ENCODE measurements at regions not wholly inside any gene's neighbourhood (a gene's known extent, or its start where the extent isn't known, plus 50 kb on each side); places are given as distances from the start of the nearest gene placed in this dataset.

GRCh38 chr1:101508913-101509312 lies 272.1 kb downstream of the S1PR1 start:
- no peaks in the 10 kb centered on the region for H3K36me3 ChIP-seq
- no peaks in the 10 kb centered on the region for H3K27me3 ChIP-seq
- no peak overlapping the region for H3K4me3 ChIP-seq
- intact Hi-C loops (cut with DNase I; ENCODE audit: low total_unique reads), result no loop called here
- TF ChIP-seq, protein P1, sequence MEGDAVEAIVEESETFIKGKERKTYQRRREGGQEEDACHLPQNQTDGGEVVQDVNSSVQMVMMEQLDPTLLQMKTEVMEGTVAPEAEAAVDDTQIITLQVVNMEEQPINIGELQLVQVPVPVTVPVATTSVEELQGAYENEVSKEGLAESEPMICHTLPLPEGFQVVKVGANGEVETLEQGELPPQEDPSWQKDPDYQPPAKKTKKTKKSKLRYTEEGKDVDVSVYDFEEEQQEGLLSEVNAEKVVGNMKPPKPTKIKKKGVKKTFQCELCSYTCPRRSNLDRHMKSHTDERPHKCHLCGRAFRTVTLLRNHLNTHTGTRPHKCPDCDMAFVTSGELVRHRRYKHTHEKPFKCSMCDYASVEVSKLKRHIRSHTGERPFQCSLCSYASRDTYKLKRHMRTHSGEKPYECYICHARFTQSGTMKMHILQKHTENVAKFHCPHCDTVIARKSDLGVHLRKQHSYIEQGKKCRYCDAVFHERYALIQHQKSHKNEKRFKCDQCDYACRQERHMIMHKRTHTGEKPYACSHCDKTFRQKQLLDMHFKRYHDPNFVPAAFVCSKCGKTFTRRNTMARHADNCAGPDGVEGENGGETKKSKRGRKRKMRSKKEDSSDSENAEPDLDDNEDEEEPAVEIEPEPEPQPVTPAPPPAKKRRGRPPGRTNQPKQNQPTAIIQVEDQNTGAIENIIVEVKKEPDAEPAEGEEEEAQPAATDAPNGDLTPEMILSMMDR (IDR thresholded peaks at IDR 0.05), result no peak
- H3K27ac ChIP-seq, result no peak overlapping the region
- no peaks in the 10 kb centered on the region for H3K9me3 ChIP-seq
- no peaks in the 10 kb centered on the region for H3K4me1 ChIP-seq
- DNase-seq, result no peak

DNA sequence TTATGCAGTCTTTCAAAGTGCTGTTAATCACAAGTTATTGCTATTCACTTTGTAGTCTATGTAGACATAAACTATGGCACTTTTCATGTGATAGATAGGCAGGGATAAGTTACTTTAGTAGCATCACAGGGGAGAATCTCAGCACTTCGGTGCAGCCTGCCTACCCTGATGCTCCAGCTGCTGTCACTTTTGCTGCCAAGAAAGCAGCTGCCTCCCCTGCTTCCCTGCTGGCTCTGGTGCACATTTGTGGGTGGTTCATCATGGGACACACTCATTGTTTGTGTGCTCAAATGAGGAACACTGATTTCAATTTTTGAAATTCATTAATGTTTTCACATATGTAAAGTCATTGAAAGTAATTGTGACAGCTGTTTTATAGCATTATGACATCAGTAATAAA lies 272.6 kb downstream of the S1PR1 start:
- TF ChIP-seq, protein P1 (IDR thresholded peaks at IDR 0.05), result no peak
- Histone ChIP-seq H3K36me3 (no peaks in the 10 kb centered on the region), H3K27me3 (no peaks in the 10 kb centered on the region), H3K4me1 (no peaks in the 10 kb centered on the region), H3K27ac (no peak overlapping the region), H3K9me3 (no peaks in the 10 kb centered on the region), H3K4me3 (no peak overlapping the region)
- intact Hi-C loops (cut with DNase I; ENCODE audit: low total_unique reads), result no loop called here
- no peak for DNase-seq

DNA sequence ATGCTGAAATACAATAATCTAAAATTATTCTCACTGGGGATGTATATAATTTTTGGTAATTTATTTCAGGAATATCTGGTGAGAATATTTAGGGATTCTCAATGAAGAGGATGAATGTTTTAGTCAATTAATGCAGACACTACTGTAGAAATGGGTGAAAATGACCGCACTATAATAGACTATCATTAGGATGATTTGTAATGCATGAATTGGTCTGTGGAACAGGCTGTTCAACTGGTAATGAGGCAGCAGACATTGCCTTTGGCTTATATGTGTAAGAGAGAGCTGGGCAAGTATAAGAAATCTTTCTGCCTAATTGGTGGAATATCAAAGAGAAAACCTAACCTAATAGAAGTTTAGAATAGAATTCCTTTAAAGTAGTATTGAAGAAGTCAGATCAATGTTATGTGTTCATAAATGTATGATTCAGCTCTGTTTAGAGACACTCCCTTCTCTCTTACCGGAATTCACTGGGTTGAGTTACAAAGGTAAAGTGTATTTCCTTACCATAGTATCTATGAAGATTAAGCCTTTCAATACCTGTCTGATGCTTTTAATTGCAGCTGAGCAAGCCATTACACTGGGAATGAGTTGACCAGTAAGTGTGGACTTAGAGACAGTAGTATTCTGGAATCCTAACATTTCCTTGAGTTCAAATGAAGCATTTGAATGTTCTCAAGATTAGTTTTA lies 274.5 kb downstream of the S1PR1 start:
- H3K27me3 ChIP-seq, result no peaks in the 10 kb centered on the region
- no peak for DNase-seq
- H3K9me3 ChIP-seq, result peaks cover 0 to 5% (median 4%) of the 10 kb centered on the region in 3 donors
- H3K27ac ChIP-seq, result no peak overlapping the region
- H3K4me3 ChIP-seq, result no peak overlapping the region
- intact Hi-C loops (cut with DNase I; ENCODE audit: low total_unique reads), result no loop called here
- TF ChIP-seq, protein P1 (IDR thresholded peaks at IDR 0.05), result no peak
- H3K4me1 ChIP-seq, result no peaks in the 10 kb centered on the region
- no peaks in the 10 kb centered on the region for H3K36me3 ChIP-seq

GRCh38 chr1:101520302-101520701 lies 283.5 kb downstream of the S1PR1 start:
- no peak overlapping the region for H3K27ac ChIP-seq
- TF ChIP-seq, protein P1 (IDR thresholded peaks at IDR 0.05), result peak in 1 of 2 experiments; percentile 10
- H3K4me3 ChIP-seq, result no peak overlapping the region
- H3K27me3 ChIP-seq, result no peaks in the 10 kb centered on the region
- intact Hi-C loops (cut with DNase I; ENCODE audit: low total_unique reads), result no loop called here
- no peak for DNase-seq
- no peaks in the 10 kb centered on the region for H3K4me1 ChIP-seq
- H3K9me3 ChIP-seq, result peaks cover 0 to 5% (median 4%) of the 10 kb centered on the region in 3 donors
- no peaks in the 10 kb centered on the region for H3K36me3 ChIP-seq

DNA sequence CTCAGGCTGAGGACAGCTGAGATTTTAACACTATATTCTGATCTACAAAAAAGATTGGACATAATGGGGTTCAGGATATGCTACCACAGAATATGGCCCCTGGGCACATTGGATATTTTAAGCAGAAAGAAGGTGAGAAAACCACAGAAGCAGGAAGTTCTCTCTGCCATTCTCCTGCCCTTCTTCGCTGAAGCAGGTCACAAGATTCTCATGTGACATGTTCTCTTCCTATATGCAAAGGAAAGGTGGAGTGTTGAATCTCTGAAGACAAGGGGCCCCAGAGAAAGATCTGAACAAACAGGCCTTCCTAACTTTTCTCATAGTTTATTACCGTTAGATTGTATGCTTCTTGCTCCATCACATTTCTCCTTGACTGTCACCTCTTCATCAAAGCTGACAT lies 285.7 kb downstream of the S1PR1 start:
- no peaks in the 10 kb centered on the region for H3K4me1 ChIP-seq
- H3K9me3 ChIP-seq, result no peaks in the 10 kb centered on the region
- H3K27ac ChIP-seq, result no peak overlapping the region
- intact Hi-C loops (cut with DNase I; ENCODE audit: low total_unique reads), result no loop called here
- DNase-seq, result no peak
- no peaks in the 10 kb centered on the region for H3K36me3 ChIP-seq
- TF ChIP-seq, protein P1 (IDR thresholded peaks at IDR 0.05), result no peak
- no peak overlapping the region for H3K4me3 ChIP-seq
- no peaks in the 10 kb centered on the region for H3K27me3 ChIP-seq

DNA sequence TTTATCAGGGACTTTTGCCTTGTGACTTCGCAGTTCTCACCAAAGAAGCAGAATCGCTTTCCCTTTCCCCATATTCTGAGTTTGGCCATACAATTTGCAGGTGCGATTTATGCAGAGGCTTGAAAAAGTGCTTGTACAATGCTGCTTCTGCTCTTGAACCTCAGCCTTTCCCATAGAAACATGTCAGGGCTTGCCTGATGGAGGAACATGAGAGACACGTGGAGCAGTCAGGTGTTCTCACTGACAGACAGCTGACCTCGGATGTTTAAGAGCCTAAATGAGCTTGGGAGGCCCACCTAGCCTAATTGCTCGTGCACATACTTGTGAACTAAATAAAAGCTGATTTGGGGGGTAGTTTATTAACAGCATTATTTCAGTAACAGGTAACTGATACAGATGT lies 290.0 kb downstream of the S1PR1 start:
- no peaks in the 10 kb centered on the region for H3K36me3 ChIP-seq
- no peak for DNase-seq
- TF ChIP-seq, protein P1 (IDR thresholded peaks at IDR 0.05), result no peak
- no peaks in the 10 kb centered on the region for H3K27me3 ChIP-seq
- intact Hi-C loops (cut with DNase I; ENCODE audit: low total_unique reads), result no loop called here
- no peak overlapping the region for H3K27ac ChIP-seq
- H3K4me3 ChIP-seq, result no peak overlapping the region
- H3K4me1 ChIP-seq, result no peaks in the 10 kb centered on the region
- no peaks in the 10 kb centered on the region for H3K9me3 ChIP-seq

Data from tibial artery (tissue), 4 donors.